SW480 (cell line): ENCODE measurements at regions not wholly inside any gene's neighbourhood (a gene's known extent, or its start where the extent isn't known, plus 50 kb on each side); places are given as distances from the start of the nearest gene placed in this dataset.
"Not testable (repeated sequence)": the region's sequence is repeated elsewhere in the genome, so short reads cannot be mapped to it uniquely, and the experiment has no call there.

Experiments
- DNase-seq: peaks from one replicate; pipeline ENCODE4 v3.0.0-alpha.2; 2016; ENCODE audit warnings: low spot score

DNA sequence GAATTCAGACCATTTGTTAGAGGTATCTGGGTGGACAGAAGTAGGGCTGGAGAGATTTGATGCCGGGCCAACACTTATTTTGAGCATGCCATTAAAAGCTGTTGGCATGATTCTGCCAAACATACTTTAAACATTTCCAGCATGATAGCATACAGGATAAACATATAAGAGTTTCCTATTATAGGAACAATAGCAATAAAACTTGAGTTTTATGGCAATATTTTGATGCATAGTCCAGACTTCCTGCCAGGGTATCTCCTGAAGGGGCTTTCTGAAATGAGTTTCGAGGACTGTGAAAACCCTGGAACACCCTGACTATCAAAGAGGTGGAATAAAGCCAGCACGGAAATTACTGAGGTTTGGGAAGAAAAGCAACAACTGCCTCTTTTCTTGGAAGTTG lies 1398.0 kb upstream of the NXPH2 start:
- no peak for DNase-seq

- no peak for DNase-seq
Measured at GRCh38 chr2:140177086-140177485, 1396.9 kb upstream of the NXPH2 start.

GRCh38 chr2:140173790-140174189 lies 1393.6 kb upstream of the NXPH2 start:
- DNase-seq: no peak

- no peak for DNase-seq
Measured at GRCh38 chr2:140164449-140164848, 1384.3 kb upstream of the NXPH2 start.

DNA sequence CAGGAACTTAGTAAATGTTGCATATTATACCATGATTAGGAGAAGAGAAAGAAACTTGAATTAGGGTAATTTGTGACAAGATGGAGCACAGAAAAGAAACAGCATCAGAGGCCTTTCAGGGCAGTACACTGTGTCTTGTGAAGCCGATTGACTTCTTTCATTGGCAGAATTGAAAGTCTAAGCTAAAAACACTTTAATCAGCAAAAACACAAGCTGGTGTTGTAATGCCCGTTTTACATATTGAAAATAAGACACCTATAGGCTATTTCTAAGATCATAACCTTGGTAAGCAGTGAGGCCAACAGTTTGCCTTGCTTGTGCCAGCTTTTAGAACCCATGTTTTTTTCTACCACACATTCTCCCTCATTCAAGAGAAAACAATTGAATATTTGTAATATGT lies 1378.1 kb upstream of the NXPH2 start:
- no peak for DNase-seq

DNA sequence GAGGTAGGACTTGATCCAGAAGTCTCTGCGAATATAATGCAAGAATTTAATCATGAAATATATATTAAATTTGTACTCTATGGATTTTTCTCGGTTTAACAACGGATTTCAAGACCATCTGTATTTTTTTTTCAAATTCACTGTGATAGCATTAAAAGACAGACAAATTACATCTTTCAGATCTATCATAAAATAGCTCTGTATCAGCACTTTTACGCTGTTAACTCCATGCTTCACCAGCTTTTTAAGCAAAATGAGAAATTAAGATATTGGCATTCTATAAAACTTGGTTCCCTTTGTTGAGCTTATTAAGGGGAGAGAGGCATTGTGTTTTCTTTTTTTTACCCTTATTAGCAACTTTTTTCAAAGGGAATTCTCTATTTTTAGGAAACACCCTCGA lies 1377.6 kb upstream of the NXPH2 start:
- DNase-seq: no peak

DNA sequence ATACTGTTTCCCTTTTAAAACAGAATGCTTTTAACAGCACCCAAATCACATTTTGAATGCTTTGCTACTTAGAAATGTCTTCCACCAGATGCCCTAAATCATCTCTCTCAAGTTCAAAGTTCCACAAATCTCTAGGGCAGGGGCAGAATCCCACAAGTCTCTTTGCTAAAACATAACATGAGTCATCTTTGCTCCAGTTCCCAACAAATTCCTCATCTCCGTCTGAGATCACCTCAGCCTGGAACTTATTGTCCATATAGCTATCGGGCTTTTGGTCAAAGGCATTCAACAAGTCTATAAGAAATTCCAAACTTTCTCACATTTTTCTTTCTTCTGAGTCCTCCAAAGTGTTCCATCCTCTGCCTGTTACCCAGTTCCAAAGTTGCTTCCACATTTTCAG lies 1374.5 kb upstream of the NXPH2 start:
- DNase-seq: no peak

GRCh38 chr2:140154271-140154670 lies 1374.1 kb upstream of the NXPH2 start:
- no peak for DNase-seq

- no peak for DNase-seq
Measured at GRCh38 chr2:140144611-140145010, 1364.4 kb upstream of the NXPH2 start.

- DNase-seq: no peak
Measured at GRCh38 chr2:140138736-140139135, 1358.5 kb upstream of the NXPH2 start.

GRCh38 chr2:140136861-140137260 lies 1356.7 kb upstream of the NXPH2 start:
- DNase-seq: no peak

DNA sequence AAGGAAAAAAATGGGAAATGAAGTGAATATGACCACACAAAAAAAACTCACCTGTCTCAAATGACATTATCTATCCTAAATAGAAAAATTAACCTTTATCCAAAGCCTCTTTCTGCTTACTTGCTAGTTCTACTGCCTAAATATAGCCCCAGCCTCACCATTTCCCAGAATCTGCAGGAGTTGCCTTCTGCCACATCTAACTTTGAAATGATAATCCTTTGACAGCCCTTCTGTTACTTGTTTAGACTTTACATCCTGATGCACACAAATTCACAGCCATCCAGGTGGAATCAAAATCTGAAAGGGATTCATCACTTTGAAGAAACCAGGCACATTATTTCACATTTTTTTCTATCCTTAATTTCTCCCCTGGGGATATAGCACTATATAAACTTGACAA lies 1356.2 kb upstream of the NXPH2 start:
- DNase-seq: no peak

GRCh38 chr2:140128909-140129308 lies 1348.7 kb upstream of the NXPH2 start:
- DNase-seq: no peak

- no peak for DNase-seq
Measured at GRCh38 chr2:140122001-140122400, 1341.8 kb upstream of the NXPH2 start.

DNA sequence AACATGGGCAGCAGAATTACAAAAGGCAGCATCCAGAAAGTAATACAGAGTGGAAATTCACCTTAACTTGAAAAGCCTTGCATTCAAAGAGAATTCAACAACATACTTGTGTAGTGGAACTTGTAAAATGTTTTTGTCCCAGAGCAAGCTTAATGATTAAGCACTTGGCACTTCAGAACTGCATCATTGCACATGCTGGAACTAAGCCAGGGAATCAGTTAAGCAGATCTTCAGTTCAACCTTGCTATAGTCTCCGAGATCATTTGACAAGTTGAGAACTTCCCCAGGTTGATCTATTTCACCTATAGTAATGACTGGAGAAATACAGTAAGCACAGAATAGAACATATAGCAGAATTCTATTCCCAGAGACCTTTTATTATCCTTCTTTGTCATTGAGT lies 1337.2 kb upstream of the NXPH2 start:
- DNase-seq: no peak

GRCh38 chr2:140108706-140109475 lies 1328.7 kb upstream of the NXPH2 start:
- DNase-seq: no peak

- DNase-seq: no peak
Measured at GRCh38 chr2:140091926-140092325, 1311.7 kb upstream of the NXPH2 start.

DNA sequence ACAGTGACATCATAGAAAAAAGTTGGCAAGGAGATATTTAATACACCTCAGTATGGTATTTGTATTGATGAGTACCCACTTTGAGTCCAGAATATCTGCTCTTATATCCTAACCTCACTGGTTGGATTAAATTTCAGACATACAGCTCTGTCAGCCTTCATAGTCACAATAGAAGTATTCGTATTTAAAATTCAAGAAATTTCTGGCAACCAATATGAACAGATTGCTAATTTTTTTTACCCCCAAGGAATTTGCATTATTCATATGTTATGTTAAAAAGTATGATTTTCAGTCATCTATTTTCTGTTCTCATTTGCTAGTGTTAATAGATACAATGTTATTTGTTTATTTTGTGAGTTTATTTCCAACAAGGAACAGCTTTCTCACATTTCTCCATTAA lies 1306.8 kb upstream of the NXPH2 start:
- DNase-seq: no peak

GRCh38 chr2:140085674-140086073 lies 1305.5 kb upstream of the NXPH2 start:
- DNase-seq: no peak

- DNase-seq: no peak
Measured at GRCh38 chr2:140079038-140079437, 1298.8 kb upstream of the NXPH2 start.

DNA sequence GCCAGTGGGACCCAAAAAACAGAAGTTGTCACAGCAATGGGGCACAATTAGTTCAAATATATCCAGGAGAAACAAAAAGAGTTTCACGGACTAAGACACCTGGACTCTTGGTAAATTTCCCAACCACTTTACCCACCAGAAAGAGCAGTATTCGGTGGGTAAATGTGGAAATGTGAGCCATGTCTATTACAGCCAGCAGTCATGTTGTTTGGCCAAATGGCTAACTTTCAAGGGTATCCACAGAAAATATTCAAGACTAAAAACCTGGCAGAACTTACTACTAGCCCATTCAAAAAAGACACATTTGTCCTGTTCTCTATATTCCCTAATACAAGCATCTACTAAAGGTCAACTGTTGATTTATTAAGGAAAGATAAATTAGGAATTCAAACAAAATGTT lies 1296.0 kb upstream of the NXPH2 start:
- no peak for DNase-seq

DNA sequence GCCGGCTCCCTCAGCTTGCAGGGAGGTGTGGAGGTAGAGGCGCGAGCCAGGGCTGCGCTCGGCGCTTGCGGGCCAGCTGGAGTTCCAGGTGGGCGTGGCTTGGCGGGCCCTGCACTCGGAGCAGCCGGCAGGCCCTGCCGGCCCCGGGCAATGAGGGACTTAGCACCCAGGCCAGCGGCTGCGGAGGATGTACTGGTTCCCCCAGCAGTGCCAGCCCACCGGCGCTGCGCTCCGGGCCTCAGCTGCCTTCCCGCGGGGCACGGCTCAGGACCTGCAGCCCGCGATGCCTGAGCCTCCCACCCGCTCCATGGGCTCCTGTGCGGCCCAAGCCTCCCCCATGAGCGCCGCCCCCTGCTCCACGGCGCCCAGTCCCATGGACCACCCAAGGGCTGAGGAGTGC lies 1293.6 kb upstream of the NXPH2 start:
- not testable (repeated sequence) for DNase-seq

GRCh38 chr2:140067661-140068060 lies 1287.5 kb upstream of the NXPH2 start:
- DNase-seq: no peak

DNA sequence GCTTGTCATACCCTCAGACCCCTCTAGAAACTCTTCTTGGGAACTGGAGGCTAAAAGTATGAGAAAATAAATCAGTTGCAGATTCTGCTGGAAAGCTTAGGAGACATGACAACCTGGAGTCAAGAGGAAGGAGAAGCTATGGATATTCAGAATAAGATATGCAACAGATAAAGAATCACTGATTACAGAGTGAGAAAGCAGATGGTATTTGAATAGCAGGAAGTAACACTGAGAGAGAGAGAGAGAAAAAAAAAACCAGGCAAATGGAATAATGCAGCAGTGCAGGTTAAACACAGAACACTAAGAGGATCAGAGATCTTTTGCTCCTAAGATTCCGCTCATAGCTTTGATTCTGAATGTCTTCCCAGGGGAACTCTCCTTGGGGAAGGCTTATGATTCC lies 1284.1 kb upstream of the NXPH2 start:
- DNase-seq: no peak
